IMR-90 (cell line): ENCODE measurements at regions not wholly inside any gene's neighbourhood (a gene's known extent, or its start where the extent isn't known, plus 50 kb on each side); places are given as distances from the start of the nearest gene placed in this dataset.

ENCODE experiments used
- ATAC-seq: fragments of 200-7000 bp; cut with Tn5 transposase; 2 replicates; pipeline ENCODE4 v1.9.1; 2020; ENCODE audit warnings: low read depth, mild to moderate bottlenecking, moderate library complexity
- BruUV-seq: library from RNA; stranded (reverse); fragments of 400-500 nt; replicated peaks from 2 replicates; lab custom pipeline; 2021; lab: Mats Ljungman, UMichigan
- CTCF ChIA-PET: fragments of 300-600 bp; formaldehyde crosslinking; extraction: SDS; loops from one replicate; lab custom pipeline; 2021; ENCODE audit warnings: antibody characterized with exemption; lab: Yijun Ruan, JAX
- POLR2A ChIA-PET: fragments of 300-600 bp; sonication (Branson Sonifier 250); formaldehyde crosslinking; loops from one replicate; lab custom pipeline; 2022; ENCODE audit warnings: antibody characterized with exemption; ENCODE audit not compliant: unreplicated experiment; lab: Charles Lee
- DNase-seq: peaks from one replicate; pipeline ENCODE4 v3.0.0; 2013
- H2AFZ ChIP-seq: replicated peaks from 2 replicates; pipeline ENCODE3; 2013; ENCODE audit warnings: low read length, mild to moderate bottlenecking; ENCODE audit not compliant: poor library complexity
- H2AK5ac ChIP-seq: 2 replicates; pipeline ENCODE4 v1.6.1; 2013; ENCODE audit warnings: low read depth, low read length, inconsistent platforms
- H2AK9ac ChIP-seq: replicated peaks from 2 replicates; pipeline ENCODE3; 2013; ENCODE audit warnings: mild to moderate bottlenecking, low read depth, low read length, moderate library complexity; ENCODE audit not compliant: poor library complexity
- H2BK120ac ChIP-seq: 2 replicates; pipeline ENCODE4 v1.6.1; 2013; ENCODE audit warnings: low read depth, low read length, inconsistent platforms
- H2BK15ac ChIP-seq: 3 replicates; pipeline ENCODE4 v1.6.1; 2013; ENCODE audit warnings: low read depth, low read length, inconsistent platforms
- H2BK20ac ChIP-seq: 2 replicates; pipeline ENCODE4 v1.6.1; 2013; ENCODE audit warnings: low read depth, mild to moderate bottlenecking, inconsistent platforms, low read length, moderate library complexity
- H2BK5ac ChIP-seq: 2 replicates; pipeline ENCODE4 v1.6.1; 2013; ENCODE audit warnings: mild to moderate bottlenecking, low read depth, low read length, inconsistent platforms; ENCODE audit not compliant: poor library complexity, severe bottlenecking
- H3K14ac ChIP-seq: replicated peaks from 2 replicates; pipeline ENCODE4 v1.6.1; 2013; ENCODE audit warnings: low read depth, low read length, inconsistent platforms
- H3K18ac ChIP-seq: 2 replicates; pipeline ENCODE4 v1.6.1; 2013; ENCODE audit warnings: low read depth, low read length, control low read depth
- H3K23ac ChIP-seq: 2 replicates; pipeline ENCODE4 v1.6.1; 2013; ENCODE audit warnings: low read depth, low read length, inconsistent platforms
- H3K27ac ChIP-seq: 2 replicates; pipeline ENCODE4 v1.5.1; 2013; ENCODE audit warnings: mild to moderate bottlenecking, control low read depth, low read length; ENCODE audit not compliant: insufficient read depth
- H3K27me3 ChIP-seq: 2 replicates; pipeline ENCODE4 v1.6.1; 2013; ENCODE audit warnings: low read length; ENCODE audit not compliant: control insufficient read depth, insufficient read depth
- H3K36me3 ChIP-seq: 2 replicates; pipeline ENCODE4 v1.6.1; 2013; ENCODE audit warnings: low read length, mixed read lengths; ENCODE audit not compliant: control insufficient read depth, insufficient read depth
- H3K4ac ChIP-seq: 2 replicates; pipeline ENCODE4 v1.6.1; 2013; ENCODE audit warnings: low read depth, low read length, inconsistent platforms
- H3K4me1 ChIP-seq: 2 replicates; pipeline ENCODE4 v1.6.1; 2013; ENCODE audit warnings: low read length, mixed read lengths; ENCODE audit not compliant: control insufficient read depth, insufficient read depth
- H3K4me2 ChIP-seq: 2 replicates; pipeline ENCODE4 v1.6.1; 2013; ENCODE audit warnings: low read depth, mild to moderate bottlenecking, control low read depth, low read length, moderate library complexity
- H3K4me3 ChIP-seq: 2 replicates; pipeline ENCODE4 v1.5.1; 2013; ENCODE audit warnings: low read depth, mild to moderate bottlenecking, control low read depth, low read length, moderate library complexity; ENCODE audit not compliant: insufficient read depth
- H3K56ac ChIP-seq: 2 replicates; pipeline ENCODE4 v1.6.1; 2013; ENCODE audit warnings: low read length, inconsistent platforms; ENCODE audit not compliant: insufficient read depth; ENCODE audit errors: extremely low read depth
- H3K79me1 ChIP-seq, 2 experiments: 2 replicates each; pipeline ENCODE4 v1.6.1; 2013; ENCODE audit warnings: low read length in 2 of 2, inconsistent platforms in 1 of 2, low read depth in 1 of 2
- H3K9ac ChIP-seq: 2 replicates; pipeline ENCODE4 v1.6.1; 2013; ENCODE audit warnings: low read depth, low read length, control low read depth
- H3K9me1 ChIP-seq: 2 replicates; pipeline ENCODE4 v1.6.1; 2013; ENCODE audit warnings: low read length, inconsistent platforms; ENCODE audit not compliant: insufficient read depth
- H3K9me3 ChIP-seq: 2 replicates; pipeline ENCODE4 v1.6.1; 2013; ENCODE audit warnings: low read length; ENCODE audit not compliant: control insufficient read depth, insufficient read depth
- H4K20me1 ChIP-seq: 2 replicates; pipeline ENCODE4 v1.6.1; 2013; ENCODE audit warnings: low read length, inconsistent platforms; ENCODE audit not compliant: insufficient read depth
- H4K5ac ChIP-seq: 2 replicates; pipeline ENCODE4 v1.6.1; 2013; ENCODE audit warnings: mild to moderate bottlenecking, low read depth, low read length, control low read depth
- H4K8ac ChIP-seq, 2 experiments: 2 replicates each; pipeline ENCODE4 v1.6.1; 2013; ENCODE audit warnings: low read depth in 2 of 2, low read length in 2 of 2, control low read depth in 1 of 2, inconsistent platforms in 1 of 2
- H4K91ac ChIP-seq: 2 replicates; pipeline ENCODE4 v1.6.1; 2013; ENCODE audit warnings: low read depth, low read length, inconsistent platforms; ENCODE audit not compliant: insufficient read depth
- BHLHE40 ChIP-seq: fragments of 150-350 bp; IDR thresholded peaks from 2 replicates; pipeline ENCODE4 v1.6.1; 2016; ENCODE audit warnings: mild to moderate bottlenecking, low read depth, low read length
- CHD1 ChIP-seq: IDR thresholded peaks from 2 replicates; pipeline ENCODE4 v1.6.1; 2012; ENCODE audit warnings: low read depth, low read length, improper control_type of control experiment
- FOS ChIP-seq: fragments of 150-350 bp; IDR thresholded peaks from 2 replicates; pipeline ENCODE4 v1.6.1; 2016; ENCODE audit warnings: low read depth, low read length
- MAFK ChIP-seq: IDR thresholded peaks from 2 replicates; pipeline ENCODE4 v1.6.1; 2012; ENCODE audit warnings: low read depth, low read length, improper control_type of control experiment
- MAZ ChIP-seq: IDR thresholded peaks from 2 replicates; pipeline ENCODE4 v1.6.1; 2012; ENCODE audit warnings: low read depth, mild to moderate bottlenecking, low read length, improper control_type of control experiment, moderate library complexity, borderline replicate concordance
- MXI1 ChIP-seq: IDR thresholded peaks from 2 replicates; pipeline ENCODE4 v1.6.1; 2012; ENCODE audit warnings: low read depth, mild to moderate bottlenecking, low read length, moderate library complexity, borderline replicate concordance
- NFE2L2 ChIP-seq: fragments of 150-350 bp; IDR thresholded peaks from 2 replicates; pipeline ENCODE4 v1.6.1; 2016; ENCODE audit warnings: low read depth, mild to moderate bottlenecking, low read length
- POLR2A ChIP-seq: IDR thresholded peaks from 2 replicates; pipeline ENCODE4 v1.6.1; 2012; ENCODE audit warnings: mild to moderate bottlenecking, low read depth, low read length
- RAD21 ChIP-seq: IDR thresholded peaks from 2 replicates; pipeline ENCODE4 v1.6.1; 2012; ENCODE audit warnings: low read length, improper control_type of control experiment
- RCOR1 ChIP-seq: IDR thresholded peaks from 2 replicates; pipeline ENCODE4 v1.6.1; 2012; ENCODE audit warnings: mild to moderate bottlenecking, low read length, improper control_type of control experiment; ENCODE audit not compliant: insufficient replicate concordance
- RFX5 ChIP-seq: IDR thresholded peaks from 2 replicates; pipeline ENCODE4 v1.8.0; 2012; ENCODE audit warnings: low read depth, mild to moderate bottlenecking, low read length, moderate library complexity
- SMC3 ChIP-seq: fragments of 150-350 bp; IDR thresholded peaks from 2 replicates; pipeline ENCODE4 v1.6.1; 2016; ENCODE audit warnings: low read depth, mild to moderate bottlenecking, antibody characterized with exemption, low read length, moderate library complexity
- WGBS, 2 experiments: methylation state at CpG; one replicate each; pipeline versions ENCODE4 v1.1.5 to v1.1.7; 2013; ENCODE audit warnings: missing lambda C conversion rate in 2 of 2; ENCODE audit not compliant: insufficient read length in 1 of 2; ENCODE audit errors: extremely low coverage in 2 of 2; 5-methylcytosine and 5-hydroxymethylcytosine counted together
- dilution Hi-C: fragments of 300-500 bp; cut with HindIII; formaldehyde crosslinking; loops from one replicate; pipeline ENCODE4 v1.14.3; 2018; ENCODE audit warnings: low sequenced_read_pairs; ENCODE audit not compliant: unreplicated experiment
- in situ Hi-C: fragments of 300-500 bp; cut with MboI; formaldehyde crosslinking; loops from 3 replicates; pipeline ENCODE4 v1.14.3; 2019; ENCODE audit warnings: low sequenced_read_pairs, inconsistent platforms, mixed read lengths
- intact Hi-C: fragments of 100-400 bp; cut with micrococcal nuclease; formaldehyde crosslinking; loops from 2 replicates; pipeline ENCODE4 v1.10.0; 2022
- TF ChIP-seq, protein P1 (sequence below): fragments of 150-350 bp; IDR thresholded peaks from 2 replicates; pipeline ENCODE4 v1.6.1; 2017; ENCODE audit warnings: mild to moderate bottlenecking, antibody characterized with exemption, low read length, low read depth
- TF ChIP-seq, protein P2 (sequence below): conservative IDR thresholded peaks from 2 replicates; pipeline ENCODE4 v1.5.1; 2012; ENCODE audit warnings: mild to moderate bottlenecking, low read depth, low read length, improper control_type of control experiment

DNA sequence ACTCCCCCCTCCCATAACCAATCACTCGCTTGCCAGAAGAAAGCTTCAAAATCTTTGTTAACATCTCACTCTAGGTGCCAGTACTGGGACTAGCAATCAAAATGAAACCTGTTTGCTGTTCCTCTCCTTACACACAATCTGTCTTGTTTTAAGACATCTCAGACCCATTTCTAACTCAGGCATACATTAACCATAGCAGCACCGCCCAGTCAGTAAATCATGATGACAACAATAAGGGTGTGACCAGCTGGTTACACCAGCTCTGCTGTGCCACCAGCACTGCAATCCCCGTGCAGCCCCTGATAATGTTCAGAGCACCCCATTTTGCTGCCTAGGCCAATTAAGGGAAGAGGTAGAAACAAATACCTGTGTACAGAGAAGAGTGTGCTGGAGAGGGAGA is 185.2 kb upstream of the TAB2 start:
- CTCF ChIA-PET = no interaction called here
- no peak overlapping the region for H4K91ac ChIP-seq
- in situ Hi-C loops (no loop called here), dilution Hi-C loops (no loop called here), intact Hi-C loops (no loop called here)
- H2AFZ ChIP-seq = no peak overlapping the region
- H3K9ac ChIP-seq = no peak overlapping the region
- no CpG with 5 or more reads among the region's 3 CpGs for WGBS, 2 experiments
- POLR2A ChIA-PET = no interaction called here
- H3K9me3 ChIP-seq = no peaks in the 10 kb centered on the region
- no peak overlapping the region for H3K4ac ChIP-seq
- no peak overlapping the region for H3K4me2 ChIP-seq
- no peak overlapping the region for H2BK5ac ChIP-seq
- H3K4me3 ChIP-seq = no peak overlapping the region
- H3K18ac ChIP-seq = no peak overlapping the region
- no peak overlapping the region for H2BK120ac ChIP-seq
- no peak for ATAC-seq
- H4K8ac ChIP-seq = no peak overlapping the region
- no TSS peak for BruUV-seq
- peaks cover 6% of the 10 kb centered on the region for H3K4me1 ChIP-seq
- H3K14ac ChIP-seq = no peak overlapping the region
- TF ChIP-seq, protein P1, sequence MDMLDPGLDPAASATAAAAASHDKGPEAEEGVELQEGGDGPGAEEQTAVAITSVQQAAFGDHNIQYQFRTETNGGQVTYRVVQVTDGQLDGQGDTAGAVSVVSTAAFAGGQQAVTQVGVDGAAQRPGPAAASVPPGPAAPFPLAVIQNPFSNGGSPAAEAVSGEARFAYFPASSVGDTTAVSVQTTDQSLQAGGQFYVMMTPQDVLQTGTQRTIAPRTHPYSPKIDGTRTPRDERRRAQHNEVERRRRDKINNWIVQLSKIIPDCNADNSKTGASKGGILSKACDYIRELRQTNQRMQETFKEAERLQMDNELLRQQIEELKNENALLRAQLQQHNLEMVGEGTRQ = no peak
- TF ChIP-seq MAZ (no peak), MXI1 (no peak), CHD1 (no peak), MAFK (no peak), FOS (no peak), BHLHE40 (no peak), RAD21 (no peak), POLR2A (no peak), SMC3 (no peak), RCOR1 (no peak), RFX5 (no peak), NFE2L2 (no peak)
- TF ChIP-seq, protein P2, sequence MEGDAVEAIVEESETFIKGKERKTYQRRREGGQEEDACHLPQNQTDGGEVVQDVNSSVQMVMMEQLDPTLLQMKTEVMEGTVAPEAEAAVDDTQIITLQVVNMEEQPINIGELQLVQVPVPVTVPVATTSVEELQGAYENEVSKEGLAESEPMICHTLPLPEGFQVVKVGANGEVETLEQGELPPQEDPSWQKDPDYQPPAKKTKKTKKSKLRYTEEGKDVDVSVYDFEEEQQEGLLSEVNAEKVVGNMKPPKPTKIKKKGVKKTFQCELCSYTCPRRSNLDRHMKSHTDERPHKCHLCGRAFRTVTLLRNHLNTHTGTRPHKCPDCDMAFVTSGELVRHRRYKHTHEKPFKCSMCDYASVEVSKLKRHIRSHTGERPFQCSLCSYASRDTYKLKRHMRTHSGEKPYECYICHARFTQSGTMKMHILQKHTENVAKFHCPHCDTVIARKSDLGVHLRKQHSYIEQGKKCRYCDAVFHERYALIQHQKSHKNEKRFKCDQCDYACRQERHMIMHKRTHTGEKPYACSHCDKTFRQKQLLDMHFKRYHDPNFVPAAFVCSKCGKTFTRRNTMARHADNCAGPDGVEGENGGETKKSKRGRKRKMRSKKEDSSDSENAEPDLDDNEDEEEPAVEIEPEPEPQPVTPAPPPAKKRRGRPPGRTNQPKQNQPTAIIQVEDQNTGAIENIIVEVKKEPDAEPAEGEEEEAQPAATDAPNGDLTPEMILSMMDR = no peak
- H3K23ac ChIP-seq = no peak overlapping the region
- H3K56ac ChIP-seq = no peak overlapping the region
- no peaks in the 10 kb centered on the region for H3K9me1 ChIP-seq
- H2AK5ac ChIP-seq = no peak overlapping the region
- H3K27me3 ChIP-seq = peaks cover 7% of the 10 kb centered on the region
- H2AK9ac ChIP-seq = no peak overlapping the region
- H3K27ac ChIP-seq = no peak overlapping the region
- no peak overlapping the region for H4K5ac ChIP-seq
- H2BK15ac ChIP-seq = no peak overlapping the region
- H3K79me1 ChIP-seq = no peaks in the 10 kb centered on the region
- no peaks in the 10 kb centered on the region for H4K20me1 ChIP-seq
- no peaks in the 10 kb centered on the region for H3K36me3 ChIP-seq
- no peak for DNase-seq
- no peak overlapping the region for H2BK20ac ChIP-seq
